ENCODE measurements at regions not wholly inside any gene's neighbourhood (a gene's known extent, or its start where the extent isn't known, plus 50 kb on each side); places are given as distances from the start of the nearest gene placed in this dataset.

DNA sequence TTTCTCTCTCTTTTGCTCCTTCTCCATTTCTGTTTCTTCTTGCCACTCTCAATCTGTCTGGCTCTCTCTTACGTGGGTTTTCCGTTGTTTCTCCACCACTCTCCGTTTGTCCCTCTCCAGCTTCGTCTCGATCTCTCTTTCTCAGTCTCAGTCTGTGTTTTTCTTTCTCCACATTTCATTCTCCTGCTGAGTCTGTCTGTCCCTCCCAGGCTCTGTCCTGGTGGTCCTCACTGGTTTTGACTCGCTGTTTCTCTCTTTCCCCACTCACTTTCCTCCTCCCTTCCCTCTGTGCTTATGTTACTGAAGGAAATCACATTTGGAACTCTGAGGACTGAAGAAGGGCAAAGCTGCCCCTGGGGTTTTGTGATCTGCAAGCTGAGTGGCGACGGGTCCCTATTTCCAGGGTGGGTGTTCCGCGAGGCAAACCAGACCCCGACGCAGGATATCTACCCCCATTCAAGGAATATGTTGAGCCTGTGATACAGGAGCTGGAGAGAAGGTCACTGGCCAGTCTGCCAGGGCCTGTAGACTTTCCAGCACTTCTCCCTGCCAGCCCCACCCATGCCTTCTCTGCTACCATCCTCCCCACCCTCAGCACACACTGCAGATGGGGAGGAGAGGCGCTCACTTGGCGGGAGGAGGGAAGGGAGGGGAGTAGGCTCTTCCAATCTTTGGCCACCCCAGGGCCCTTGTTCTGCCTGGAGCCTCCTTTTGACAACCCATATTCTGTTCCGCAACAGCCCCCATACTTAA lies 102.7 kb upstream of the MAP1LC3B2 start:
- no peak for TF ChIP-seq EZH2 (IDR thresholded peaks at IDR 0.05; ENCODE audit: low read length)
- TF ChIP-seq, protein P1, sequence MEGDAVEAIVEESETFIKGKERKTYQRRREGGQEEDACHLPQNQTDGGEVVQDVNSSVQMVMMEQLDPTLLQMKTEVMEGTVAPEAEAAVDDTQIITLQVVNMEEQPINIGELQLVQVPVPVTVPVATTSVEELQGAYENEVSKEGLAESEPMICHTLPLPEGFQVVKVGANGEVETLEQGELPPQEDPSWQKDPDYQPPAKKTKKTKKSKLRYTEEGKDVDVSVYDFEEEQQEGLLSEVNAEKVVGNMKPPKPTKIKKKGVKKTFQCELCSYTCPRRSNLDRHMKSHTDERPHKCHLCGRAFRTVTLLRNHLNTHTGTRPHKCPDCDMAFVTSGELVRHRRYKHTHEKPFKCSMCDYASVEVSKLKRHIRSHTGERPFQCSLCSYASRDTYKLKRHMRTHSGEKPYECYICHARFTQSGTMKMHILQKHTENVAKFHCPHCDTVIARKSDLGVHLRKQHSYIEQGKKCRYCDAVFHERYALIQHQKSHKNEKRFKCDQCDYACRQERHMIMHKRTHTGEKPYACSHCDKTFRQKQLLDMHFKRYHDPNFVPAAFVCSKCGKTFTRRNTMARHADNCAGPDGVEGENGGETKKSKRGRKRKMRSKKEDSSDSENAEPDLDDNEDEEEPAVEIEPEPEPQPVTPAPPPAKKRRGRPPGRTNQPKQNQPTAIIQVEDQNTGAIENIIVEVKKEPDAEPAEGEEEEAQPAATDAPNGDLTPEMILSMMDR (optimal IDR thresholded peaks at IDR 0.05 in 1 of 3, IDR thresholded peaks at IDR 0.05 in 1 of 3, conservative IDR thresholded peaks at IDR 0.05 in 1 of 3; ENCODE audit: extremely low read depth in 1 of 3, insufficient read depth in 2 of 3, low read length in 3 of 3) = no peak
